ENCODE measurements at regions not wholly inside any gene's neighbourhood (a gene's known extent, or its start where the extent isn't known, plus 50 kb on each side); places are given as distances from the start of the nearest gene placed in this dataset.
"Not testable (repeated sequence)": the region's sequence is repeated elsewhere in the genome, so short reads cannot be mapped to it uniquely, and the experiment has no call there.

GRCh38 chr3:124322309-124322880 lies 330.5 kb upstream of the ROPN1 start:
- no peak for DNase-seq

- DNase-seq: no peak
These were observed 331.0 kb upstream of the ROPN1 start for GRCh38 chr3:124322966-124323365.

- no peak for DNase-seq
These were observed 333.3 kb upstream of the ROPN1 start for GRCh38 chr3:124325248-124325647.

GRCh38 chr3:124329723-124330122 lies 337.8 kb upstream of the ROPN1 start:
- DNase-seq: no peak

GRCh38 chr3:124333931-124334640 lies 342.2 kb upstream of the ROPN1 start:
- DNase-seq: no peak

- DNase-seq: no peak
These were observed 344.2 kb upstream of the ROPN1 start for GRCh38 chr3:124336067-124336656.

DNA sequence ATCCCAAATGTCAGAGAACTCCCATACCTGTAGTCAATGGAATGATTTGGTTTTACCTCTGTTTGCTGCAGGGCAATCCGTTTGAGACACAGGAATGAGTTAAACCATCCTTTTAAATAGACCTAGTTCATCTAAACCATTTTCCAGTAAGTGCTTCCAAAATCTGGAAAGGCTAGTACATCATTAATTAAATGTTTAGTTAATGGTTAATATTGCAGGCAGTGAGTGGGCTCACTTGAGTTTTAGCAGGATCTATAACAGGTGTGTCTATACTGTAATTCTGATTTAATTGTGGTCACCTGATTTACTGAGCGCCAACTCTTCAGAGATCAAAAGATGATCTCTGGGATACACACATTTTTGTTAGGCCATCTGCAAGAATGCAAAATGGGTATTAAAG lies 353.9 kb upstream of the ROPN1 start:
- no peak for DNase-seq

DNA sequence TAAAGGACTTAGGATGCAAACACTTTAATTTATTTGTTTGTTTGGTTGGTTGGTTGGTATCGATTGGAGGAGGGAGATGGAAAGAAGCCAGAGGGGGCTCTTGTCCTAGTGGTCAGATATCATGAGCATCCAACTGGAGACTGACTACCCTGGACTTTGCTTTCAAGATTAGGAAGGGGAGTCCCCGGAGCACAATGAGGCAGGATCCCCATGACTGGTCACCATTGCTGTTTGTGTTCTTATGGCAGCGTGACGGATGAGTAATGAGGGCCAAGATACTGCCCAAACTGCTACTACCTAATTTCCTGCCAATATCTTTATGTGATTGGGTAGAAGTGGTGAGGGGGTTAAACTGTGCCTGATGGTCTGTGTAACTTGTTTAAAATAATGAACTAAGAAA lies 354.6 kb upstream of the ROPN1 start:
- DNase-seq: no peak

GRCh38 chr3:124347418-124347817 lies 355.5 kb upstream of the ROPN1 start:
- DNase-seq: no peak

- DNase-seq: not testable (repeated sequence)
These were observed 356.6 kb upstream of the ROPN1 start for GRCh38 chr3:124348555-124348954.

GRCh38 chr3:124351430-124352148 lies 359.7 kb upstream of the ROPN1 start:
- DNase-seq: no peak

- DNase-seq: no peak
These were observed 360.2 kb upstream of the ROPN1 start for GRCh38 chr3:124352149-124352539.

GRCh38 chr3:124353691-124354090 lies 361.8 kb upstream of the ROPN1 start:
- no peak for DNase-seq

GRCh38 chr3:124354150-124354549 lies 362.2 kb upstream of the ROPN1 start:
- no peak for DNase-seq

DNA sequence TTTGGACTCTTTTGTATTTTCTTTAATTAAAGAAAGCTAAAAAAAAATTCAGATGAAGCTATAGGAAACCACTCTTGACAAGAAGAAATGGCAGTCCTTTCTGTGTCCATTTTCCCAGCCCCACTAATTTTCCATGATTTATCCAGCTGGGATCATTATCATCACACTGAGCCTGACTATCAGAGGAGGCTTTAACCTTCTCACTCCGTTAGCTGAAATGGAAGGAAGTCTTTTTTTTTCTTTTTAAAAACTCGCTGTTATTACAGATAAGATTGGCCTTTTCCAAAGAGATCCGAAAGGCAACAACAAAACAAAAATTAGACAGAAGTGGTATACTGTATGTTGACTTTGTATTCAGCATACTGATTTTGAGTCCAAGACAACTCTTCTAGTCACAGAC lies 366.2 kb upstream of the ROPN1 start:
- no peak for DNase-seq

DNA sequence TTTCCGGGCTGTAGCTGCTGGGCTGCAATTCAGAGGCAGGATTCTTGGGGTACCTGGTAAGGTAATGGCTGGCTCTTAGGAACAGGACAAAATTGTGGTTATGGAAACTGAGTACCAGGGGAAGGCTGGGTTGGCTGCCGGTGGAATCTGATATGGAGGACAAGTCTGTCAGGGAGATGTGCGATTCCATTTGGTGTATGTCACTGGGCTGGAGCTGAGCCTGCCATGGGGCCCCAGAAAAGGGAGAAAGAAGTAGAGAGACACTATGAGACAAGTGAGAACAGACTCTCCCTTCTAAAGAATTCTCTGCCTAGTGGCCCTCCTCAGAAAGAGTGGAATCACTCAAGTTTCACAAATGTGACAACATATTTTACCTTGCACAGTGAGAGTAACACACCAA lies 368.2 kb upstream of the ROPN1 start:
- DNase-seq: no peak

- no peak for DNase-seq
These were observed 368.6 kb upstream of the ROPN1 start for GRCh38 chr3:124360563-124360962.

GRCh38 chr3:124361566-124361965 lies 368.7 kb upstream of the UMPS start:
- no peak for DNase-seq

DNA sequence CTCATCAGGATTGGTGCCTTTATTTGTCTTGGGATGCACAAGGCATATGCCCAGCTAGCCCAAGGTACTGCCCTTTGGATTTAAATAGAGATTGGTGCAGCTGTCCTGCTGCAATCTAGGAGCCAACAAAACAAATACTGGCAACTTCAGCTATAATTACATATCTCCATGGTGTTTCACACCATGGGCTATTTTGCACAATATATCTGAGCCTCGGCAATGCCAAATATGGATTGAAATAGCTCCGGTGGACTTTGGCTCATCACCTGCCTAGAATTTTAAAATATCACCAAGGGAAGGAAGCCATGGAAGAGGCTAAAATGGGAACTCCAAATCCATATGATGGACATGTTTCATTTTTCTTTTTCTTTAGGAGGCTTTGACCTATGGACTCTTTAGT lies 367.8 kb upstream of the UMPS start:
- no peak for DNase-seq

DNA sequence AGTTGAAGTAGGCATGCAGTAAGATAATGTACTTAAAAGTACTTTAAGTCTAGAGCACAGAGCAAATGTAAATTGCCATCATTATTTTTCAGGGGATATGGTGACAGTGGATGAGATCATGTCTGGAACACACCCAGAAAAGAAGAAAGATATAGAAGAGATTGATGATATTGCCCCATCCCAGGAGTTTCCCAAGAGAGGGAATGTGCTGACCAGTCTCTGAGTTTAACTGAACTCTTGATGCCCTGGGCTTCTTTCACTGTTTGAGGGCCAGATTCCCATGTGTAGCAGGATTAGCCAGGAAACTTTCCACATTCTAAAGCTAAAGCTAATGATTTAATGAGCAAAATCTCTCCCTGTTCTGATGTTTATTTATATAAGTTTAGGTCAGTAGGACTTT lies 366.8 kb upstream of the UMPS start:
- no peak for DNase-seq

DNA sequence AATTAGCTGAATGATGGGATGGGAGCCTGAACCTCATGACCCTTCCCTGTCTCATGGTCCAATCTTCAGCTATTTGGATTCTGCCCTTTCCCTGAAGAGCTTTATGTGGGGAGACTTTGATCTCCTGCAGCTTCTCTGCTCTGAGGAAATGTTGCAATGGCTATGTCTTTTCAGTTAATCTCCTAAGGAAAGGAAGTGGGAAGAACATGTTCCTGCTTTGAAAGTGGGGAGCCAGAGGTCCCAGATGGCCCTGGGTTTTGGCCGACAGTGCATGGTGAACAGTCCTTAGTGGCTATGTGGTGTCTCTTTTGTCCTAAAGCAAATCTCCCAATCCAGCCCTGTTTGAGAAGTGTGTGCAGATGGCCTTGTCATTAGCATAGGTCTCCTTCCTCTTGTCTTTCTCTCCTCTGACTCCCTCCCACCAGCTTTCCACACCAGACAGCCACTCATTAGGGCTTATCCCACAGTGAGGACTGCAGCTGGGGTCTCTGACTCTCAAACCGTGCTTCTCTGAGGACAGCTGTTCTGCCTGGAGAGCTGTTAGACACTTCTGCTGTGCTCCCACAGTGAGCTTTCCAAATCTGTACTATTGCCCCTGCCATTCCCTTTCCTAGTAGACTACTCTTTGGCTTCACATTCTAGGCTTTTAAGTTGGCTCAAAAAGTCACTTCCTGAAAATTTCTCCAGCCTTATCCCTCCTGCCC lies 365.8 kb upstream of the UMPS start:
- DNase-seq: no peak

DNA sequence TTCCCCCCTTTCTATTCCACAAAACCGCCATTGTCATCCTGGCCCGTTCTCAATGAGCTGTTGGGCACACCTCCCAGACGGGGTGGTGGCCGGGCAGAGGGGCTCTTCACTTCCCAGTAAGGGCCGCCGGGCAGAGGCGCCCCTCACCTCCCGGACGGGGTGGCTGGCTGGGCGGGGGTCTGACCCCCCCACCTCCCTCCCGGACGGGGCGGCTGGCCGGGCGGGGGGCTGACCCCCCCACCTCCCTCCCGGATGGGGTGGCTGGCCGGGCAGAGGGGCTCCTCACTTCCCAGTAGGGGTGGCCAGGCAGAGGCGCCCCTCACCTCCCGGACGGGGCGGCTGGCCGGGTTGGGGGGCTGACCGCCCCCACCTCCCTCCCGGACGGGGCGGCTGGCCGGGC lies 363.6 kb upstream of the UMPS start:
- not testable (repeated sequence) for DNase-seq

DNA sequence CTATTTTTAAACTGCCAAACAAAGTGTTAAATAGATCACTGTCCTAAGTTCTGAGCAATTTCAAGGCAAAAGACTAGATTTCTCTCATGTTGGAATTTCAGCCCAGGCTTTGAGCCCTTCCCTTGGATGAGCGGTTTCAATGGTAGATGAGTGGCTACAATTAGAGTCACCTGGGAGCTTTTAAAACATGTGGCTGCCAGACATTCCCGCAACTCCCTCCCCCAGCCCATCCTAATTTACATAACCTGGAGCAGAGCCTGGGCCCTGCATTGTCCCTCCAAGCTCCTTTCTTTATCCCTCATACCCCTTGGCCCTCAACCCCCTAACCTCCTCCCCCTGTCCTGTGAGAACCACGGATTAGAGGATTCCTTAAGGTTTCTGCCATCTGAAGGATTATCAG lies 357.5 kb upstream of the UMPS start:
- DNase-seq: no peak
